OCI-LY1 (cell line): ENCODE measurements at regions not wholly inside any gene's neighbourhood (a gene's known extent, or its start where the extent isn't known, plus 50 kb on each side); places are given as distances from the start of the nearest gene placed in this dataset.

ENCODE experiments used
- H2AFZ ChIP-seq: fragments of 200-600 bp; sonication (generic), shearing (Covaris generic); 2 replicates; pipeline ENCODE4 v1.6.0; 2014; ENCODE audit warnings: antibody characterized with exemption, mild to moderate bottlenecking, low read length
- H3F3A ChIP-seq: fragments of 200-600 bp; sonication (generic), shearing (Covaris generic); 2 replicates; pipeline ENCODE4 v1.6.0; 2014; ENCODE audit warnings: mild to moderate bottlenecking, antibody characterized with exemption, low read length, moderate library complexity; ENCODE audit not compliant: insufficient read depth
- H3K27ac ChIP-seq: fragments of 200-600 bp; sonication (generic); 2 replicates; pipeline ENCODE4 v1.5.1; 2014; ENCODE audit warnings: low read length, mixed run types, mild to moderate bottlenecking, low read depth; ENCODE audit not compliant: poor library complexity, severe bottlenecking
- H3K27me3 ChIP-seq: fragments of 200-600 bp; sonication (generic); 2 replicates; pipeline ENCODE4 v1.6.0; 2014; ENCODE audit warnings: antibody characterized with exemption, mild to moderate bottlenecking, low read length, moderate library complexity; ENCODE audit not compliant: insufficient read depth
- H3K36me3 ChIP-seq: fragments of 200-600 bp; sonication (generic); 2 replicates; pipeline ENCODE4 v1.6.1; 2014; ENCODE audit warnings: mild to moderate bottlenecking, antibody characterized with exemption, low read length, moderate library complexity, mixed read lengths; ENCODE audit not compliant: insufficient read depth
- H3K4me1 ChIP-seq: fragments of 200-600 bp; sonication (generic); 2 replicates; pipeline ENCODE4 v1.5.1; 2014; ENCODE audit warnings: mild to moderate bottlenecking, low read length, moderate library complexity; ENCODE audit not compliant: insufficient read depth, severe bottlenecking
- H3K4me2 ChIP-seq: fragments of 200-600 bp; sonication (generic), shearing (Covaris generic); 2 replicates; pipeline ENCODE4 v1.6.1; 2014; ENCODE audit warnings: low read length
- H3K4me3 ChIP-seq: fragments of 200-600 bp; sonication (generic); 2 replicates; pipeline ENCODE4 v1.5.1; 2014; ENCODE audit warnings: low read length, low read depth, mild to moderate bottlenecking, mixed read lengths; ENCODE audit not compliant: poor library complexity, severe bottlenecking
- H3K79me2 ChIP-seq: fragments of 200-600 bp; shearing (Covaris generic); 2 replicates; pipeline ENCODE4 v1.6.1; 2016; ENCODE audit warnings: mixed run types, low read length, mixed read lengths; ENCODE audit not compliant: insufficient read depth
- H3K9ac ChIP-seq: fragments of 200-600 bp; sonication (generic), shearing (Covaris generic); 2 replicates; pipeline ENCODE4 v1.6.1; 2014; ENCODE audit warnings: mild to moderate bottlenecking, low read length, mixed read lengths
- H3K9me2 ChIP-seq: fragments of 200-600 bp; sonication (generic), shearing (Covaris generic); 2 replicates; pipeline ENCODE4 v1.6.1; 2014; ENCODE audit warnings: low read depth, mild to moderate bottlenecking, low read length, mixed read lengths
- H3K9me3 ChIP-seq: fragments of 200-600 bp; shearing (Covaris generic); 2 replicates; pipeline ENCODE4 v1.6.1; 2014; ENCODE audit warnings: low read length, mixed read lengths
- H4K20me1 ChIP-seq: fragments of 200-600 bp; sonication (generic), shearing (Covaris generic); 2 replicates; pipeline ENCODE4 v1.6.0; 2016; ENCODE audit warnings: mild to moderate bottlenecking, low read length; ENCODE audit not compliant: insufficient read depth
- EZH2 ChIP-seq: fragments of 200-600 bp; sonication (generic), shearing (Covaris generic); IDR thresholded peaks from 2 replicates; pipeline ENCODE4 v1.8.0; 2017; ENCODE audit warnings: borderline replicate concordance, mixed run types, mild to moderate bottlenecking, antibody characterized with exemption, low read length, moderate library complexity, mixed read lengths
- TF ChIP-seq, protein P1 (sequence below): fragments of 200-600 bp; sonication (generic), shearing (Covaris generic); IDR thresholded peaks from 2 replicates; pipeline ENCODE4 v1.5.1; 2017; ENCODE audit warnings: mild to moderate bottlenecking, antibody characterized with exemption, low read length, moderate library complexity, mixed read lengths

DNA sequence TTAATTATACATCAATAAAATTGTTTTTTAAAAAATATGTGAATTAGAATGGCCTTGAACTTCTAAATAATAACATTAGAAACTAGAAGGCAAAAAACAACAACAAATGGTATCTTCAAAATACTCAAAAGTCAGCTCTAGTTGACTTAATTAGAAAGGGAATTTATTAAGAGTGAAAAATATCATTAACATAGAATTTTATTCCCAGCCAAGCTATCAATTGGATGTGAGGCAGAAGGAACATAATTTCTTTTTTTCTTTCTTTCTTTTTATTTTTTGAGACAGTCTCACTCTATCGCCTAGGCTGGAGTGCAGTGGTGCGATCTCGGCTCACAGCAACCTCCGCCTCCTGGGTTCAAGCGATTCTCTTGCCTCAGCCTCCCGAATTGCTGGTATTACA is 51.2 kb upstream of the CAPZB start:
- Histone ChIP-seq H3K36me3 (no peaks in the 10 kb centered on the region; the same call in 1 of the 2 replicates), H3K27me3 (no peaks in the 10 kb centered on the region)
- TF ChIP-seq, protein P1, sequence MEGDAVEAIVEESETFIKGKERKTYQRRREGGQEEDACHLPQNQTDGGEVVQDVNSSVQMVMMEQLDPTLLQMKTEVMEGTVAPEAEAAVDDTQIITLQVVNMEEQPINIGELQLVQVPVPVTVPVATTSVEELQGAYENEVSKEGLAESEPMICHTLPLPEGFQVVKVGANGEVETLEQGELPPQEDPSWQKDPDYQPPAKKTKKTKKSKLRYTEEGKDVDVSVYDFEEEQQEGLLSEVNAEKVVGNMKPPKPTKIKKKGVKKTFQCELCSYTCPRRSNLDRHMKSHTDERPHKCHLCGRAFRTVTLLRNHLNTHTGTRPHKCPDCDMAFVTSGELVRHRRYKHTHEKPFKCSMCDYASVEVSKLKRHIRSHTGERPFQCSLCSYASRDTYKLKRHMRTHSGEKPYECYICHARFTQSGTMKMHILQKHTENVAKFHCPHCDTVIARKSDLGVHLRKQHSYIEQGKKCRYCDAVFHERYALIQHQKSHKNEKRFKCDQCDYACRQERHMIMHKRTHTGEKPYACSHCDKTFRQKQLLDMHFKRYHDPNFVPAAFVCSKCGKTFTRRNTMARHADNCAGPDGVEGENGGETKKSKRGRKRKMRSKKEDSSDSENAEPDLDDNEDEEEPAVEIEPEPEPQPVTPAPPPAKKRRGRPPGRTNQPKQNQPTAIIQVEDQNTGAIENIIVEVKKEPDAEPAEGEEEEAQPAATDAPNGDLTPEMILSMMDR: no peak
- no peak for TF ChIP-seq EZH2

DNA sequence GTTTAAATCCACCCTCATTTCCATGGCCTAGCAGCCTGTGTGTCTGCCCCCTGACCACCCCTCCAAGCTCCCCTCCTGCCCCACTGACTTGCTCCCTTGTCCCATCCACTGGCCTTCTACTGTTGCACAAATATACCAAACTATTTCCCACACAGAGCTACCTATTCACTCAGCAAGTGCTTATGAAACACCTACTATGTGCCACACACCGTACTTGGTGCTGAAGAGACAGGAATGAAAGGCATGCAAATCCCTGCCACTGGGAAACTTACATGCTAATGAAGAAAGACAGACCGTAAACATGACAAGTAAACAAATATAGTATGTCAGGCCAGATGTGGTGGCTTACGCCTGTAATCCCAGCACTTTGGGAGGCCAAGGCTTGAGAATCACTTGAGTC is 49.9 kb upstream of the CAPZB start:
- Histone ChIP-seq H3K4me2 (no peak overlapping the region), H3K36me3 (no peaks in the 10 kb centered on the region; the same call in 1 of the 2 replicates), H4K20me1 (no peaks in the 10 kb centered on the region), H3F3A (no peaks in the 10 kb centered on the region), H3K79me2 (no peaks in the 10 kb centered on the region), H3K9me3 (peaks cover 7% of the 10 kb centered on the region; the same call in 1 of the 2 replicates), H3K9ac (no peak overlapping the region), H3K27me3 (no peaks in the 10 kb centered on the region), H3K4me3 (no peak overlapping the region), H3K9me2 (no peaks in the 10 kb centered on the region), H3K27ac (no peak overlapping the region), H2AFZ (no peak overlapping the region), H3K4me1 (no peaks in the 10 kb centered on the region)
- TF ChIP-seq, protein P1: no peak
- no peak for TF ChIP-seq EZH2

More for the DNA sequence above, 51.2 kb upstream of the CAPZB start:
- no peak overlapping the region for H3K27ac ChIP-seq
- H3K4me2 ChIP-seq: no peak overlapping the region
- peaks cover 4% of the 10 kb centered on the region; the same call in 1 of the 2 replicates for H3K9me3 ChIP-seq
- no peak overlapping the region for H3K9ac ChIP-seq
- no peaks in the 10 kb centered on the region for H3F3A ChIP-seq
- H3K4me1 ChIP-seq: no peaks in the 10 kb centered on the region
- no peak overlapping the region for H2AFZ ChIP-seq
- H3K4me3 ChIP-seq: no peak overlapping the region
- no peaks in the 10 kb centered on the region for H3K79me2 ChIP-seq
- H3K9me2 ChIP-seq: no peaks in the 10 kb centered on the region
- no peaks in the 10 kb centered on the region for H4K20me1 ChIP-seq
